ENCODE measurements at regions not wholly inside any gene's neighbourhood (a gene's known extent, or its start where the extent isn't known, plus 50 kb on each side); places are given as distances from the start of the nearest gene placed in this dataset.
"Not testable (repeated sequence)": the region's sequence is repeated elsewhere in the genome, so short reads cannot be mapped to it uniquely, and the experiment has no call there.

DNA sequence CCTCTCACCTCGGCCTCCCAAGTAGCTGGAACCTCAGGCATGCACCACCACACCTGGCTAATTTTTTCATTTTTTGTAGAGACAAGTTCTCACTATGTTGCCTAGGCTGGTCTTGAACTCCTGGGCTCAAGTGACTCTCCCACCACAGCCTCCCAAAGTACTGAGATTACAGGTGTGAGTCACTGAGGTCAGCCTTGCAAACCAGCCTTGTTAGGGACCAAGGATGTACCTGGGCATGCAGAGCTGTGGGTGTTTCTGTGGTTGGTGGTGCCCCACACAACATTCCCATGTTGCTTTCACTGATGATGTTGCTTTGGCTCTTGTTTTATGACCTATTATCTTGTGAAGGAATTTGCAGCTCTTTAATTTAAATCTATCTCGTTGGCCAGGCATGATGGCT, 54.8 kb downstream of the OTUD1 start:
- Histone ChIP-seq H3K4me1 (ENCODE audit: control insufficient read depth in 1 of 2, insufficient read depth in 2 of 2, low read length in 2 of 2) (no peaks in the 10 kb centered on the region), H3K27ac (ENCODE audit: low read depth, low read length) (no peak overlapping the region), H3K9ac (ENCODE audit: low read depth in 1 of 2, low read length in 2 of 2) (no peak overlapping the region), H3K36me3 (ENCODE audit: control insufficient read depth in 1 of 2, insufficient read depth in 2 of 2, low read length in 2 of 2) (no peaks in the 10 kb centered on the region), H3K9me3 (ENCODE audit: control insufficient read depth in 1 of 2, low read length in 2 of 2) (no peaks in the 10 kb centered on the region), H3K4me3 (ENCODE audit: low read depth in 1 of 2, low read length in 2 of 2) (no peak overlapping the region), H3K27me3 (ENCODE audit: control insufficient read depth in 1 of 2, insufficient read depth in 2 of 2, low read length in 2 of 2) (no peaks in the 10 kb centered on the region)

DNA sequence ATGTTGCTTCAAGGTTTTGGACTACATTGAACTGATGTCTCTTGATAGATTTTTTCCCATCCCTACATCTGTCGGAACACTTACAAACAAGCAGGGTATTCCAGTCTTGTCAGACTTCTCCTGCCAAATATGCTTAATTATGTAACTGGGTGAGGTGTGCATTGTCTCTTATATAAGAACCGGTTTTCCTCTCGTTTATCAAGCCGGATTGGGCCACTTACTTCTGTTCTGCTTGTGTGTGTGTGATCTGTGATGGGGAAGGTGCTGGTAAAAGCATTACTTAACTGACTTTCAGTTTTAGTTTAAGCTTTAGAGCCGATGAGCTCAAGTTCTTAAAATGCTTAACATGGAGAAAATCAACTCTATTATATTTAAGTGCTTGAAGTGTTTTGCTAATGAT, 57.9 kb downstream of the OTUD1 start:
- H3K27ac ChIP-seq (ENCODE audit: low read depth, low read length): no peak overlapping the region
- no peaks in the 10 kb centered on the region for H3K36me3 ChIP-seq (ENCODE audit: control insufficient read depth in 1 of 2, insufficient read depth in 2 of 2, low read length in 2 of 2)

GRCh38 chr10:23499372-23500132, 60.7 kb downstream of the OTUD1 start:
- H3K27ac ChIP-seq (ENCODE audit: low read depth, low read length): no peak overlapping the region
- H3K27me3 ChIP-seq (ENCODE audit: control insufficient read depth in 1 of 2, insufficient read depth in 2 of 2, low read length in 2 of 2): no peaks in the 10 kb centered on the region
- H3K9ac ChIP-seq (ENCODE audit: low read depth in 1 of 2, low read length in 2 of 2): no peak overlapping the region
- H3K9me3 ChIP-seq (ENCODE audit: control insufficient read depth in 1 of 2, low read length in 2 of 2): no peaks in the 10 kb centered on the region
- H3K4me1 ChIP-seq (ENCODE audit: control insufficient read depth in 1 of 2, insufficient read depth in 2 of 2, low read length in 2 of 2): no peaks in the 10 kb centered on the region
- no peaks in the 10 kb centered on the region for H3K36me3 ChIP-seq (ENCODE audit: control insufficient read depth in 1 of 2, insufficient read depth in 2 of 2, low read length in 2 of 2)
- no peak overlapping the region for H3K4me3 ChIP-seq (ENCODE audit: low read depth in 1 of 2, low read length in 2 of 2)

More for the DNA sequence above, 57.9 kb downstream of the OTUD1 start:
- Histone ChIP-seq H3K4me3 (ENCODE audit: low read depth in 1 of 2, low read length in 2 of 2) (no peak overlapping the region), H3K27me3 (ENCODE audit: control insufficient read depth in 1 of 2, insufficient read depth in 2 of 2, low read length in 2 of 2) (no peaks in the 10 kb centered on the region), H3K4me1 (ENCODE audit: control insufficient read depth in 1 of 2, insufficient read depth in 2 of 2, low read length in 2 of 2) (no peaks in the 10 kb centered on the region), H3K9ac (ENCODE audit: low read depth in 1 of 2, low read length in 2 of 2) (no peak overlapping the region), H3K9me3 (ENCODE audit: control insufficient read depth in 1 of 2, low read length in 2 of 2) (no peaks in the 10 kb centered on the region)

GRCh38 chr10:23505797-23506465, 67.1 kb downstream of the OTUD1 start:
- Histone ChIP-seq H3K27me3 (ENCODE audit: control insufficient read depth in 1 of 2, insufficient read depth in 2 of 2, low read length in 2 of 2) (no peaks in the 10 kb centered on the region), H3K4me1 (ENCODE audit: control insufficient read depth in 1 of 2, insufficient read depth in 2 of 2, low read length in 2 of 2) (no peaks in the 10 kb centered on the region), H3K9ac (ENCODE audit: low read depth in 1 of 2, low read length in 2 of 2) (no peak overlapping the region), H3K9me3 (ENCODE audit: control insufficient read depth in 1 of 2, low read length in 2 of 2) (no peaks in the 10 kb centered on the region), H3K4me3 (ENCODE audit: low read depth in 1 of 2, low read length in 2 of 2) (no peak overlapping the region), H3K36me3 (ENCODE audit: control insufficient read depth in 1 of 2, insufficient read depth in 2 of 2, low read length in 2 of 2) (no peaks in the 10 kb centered on the region), H3K27ac (ENCODE audit: low read depth, low read length) (no peak overlapping the region)

- Histone ChIP-seq H3K27me3 (ENCODE audit: control insufficient read depth in 1 of 2, insufficient read depth in 2 of 2, low read length in 2 of 2) (no peaks in the 10 kb centered on the region), H3K4me1 (ENCODE audit: control insufficient read depth in 1 of 2, insufficient read depth in 2 of 2, low read length in 2 of 2) (no peaks in the 10 kb centered on the region), H3K4me3 (ENCODE audit: low read depth in 1 of 2, low read length in 2 of 2) (no peak overlapping the region), H3K9me3 (ENCODE audit: control insufficient read depth in 1 of 2, low read length in 2 of 2) (no peaks in the 10 kb centered on the region), H3K27ac (ENCODE audit: low read depth, low read length) (no peak overlapping the region), H3K9ac (ENCODE audit: low read depth in 1 of 2, low read length in 2 of 2) (no peak overlapping the region), H3K36me3 (ENCODE audit: control insufficient read depth in 1 of 2, insufficient read depth in 2 of 2, low read length in 2 of 2) (no peaks in the 10 kb centered on the region)
Measured at GRCh38 chr10:23512355-23513058, 73.6 kb downstream of the OTUD1 start.

- not testable (repeated sequence) for H3K4me1 ChIP-seq (ENCODE audit: control insufficient read depth in 1 of 2, insufficient read depth in 2 of 2, low read length in 2 of 2); H3K4me3 ChIP-seq (ENCODE audit: low read depth in 1 of 2, low read length in 2 of 2)
Measured at GRCh38 chr10:23513621-23514020, 74.7 kb downstream of the OTUD1 start.

GRCh38 chr10:23514321-23514720, 75.4 kb downstream of the OTUD1 start:
- Histone ChIP-seq H3K36me3 (ENCODE audit: control insufficient read depth in 1 of 2, insufficient read depth in 2 of 2, low read length in 2 of 2) (no peaks in the 10 kb centered on the region), H3K4me3 (ENCODE audit: low read depth in 1 of 2, low read length in 2 of 2) (no peak overlapping the region), H3K9me3 (ENCODE audit: control insufficient read depth in 1 of 2, low read length in 2 of 2) (no peaks in the 10 kb centered on the region), H3K27ac (ENCODE audit: low read depth, low read length) (no peak overlapping the region), H3K9ac (ENCODE audit: low read depth in 1 of 2, low read length in 2 of 2) (no peak overlapping the region), H3K27me3 (ENCODE audit: control insufficient read depth in 1 of 2, insufficient read depth in 2 of 2, low read length in 2 of 2) (no peaks in the 10 kb centered on the region), H3K4me1 (ENCODE audit: control insufficient read depth in 1 of 2, insufficient read depth in 2 of 2, low read length in 2 of 2) (no peaks in the 10 kb centered on the region)

More at GRCh38 chr10:23513621-23514020, 74.7 kb downstream of the OTUD1 start:
- not testable (repeated sequence) for H3K9ac ChIP-seq (ENCODE audit: low read depth in 1 of 2, low read length in 2 of 2); H3K36me3 ChIP-seq (ENCODE audit: control insufficient read depth in 1 of 2, insufficient read depth in 2 of 2, low read length in 2 of 2); H3K27me3 ChIP-seq (ENCODE audit: control insufficient read depth in 1 of 2, insufficient read depth in 2 of 2, low read length in 2 of 2); H3K27ac ChIP-seq (ENCODE audit: low read depth, low read length); H3K9me3 ChIP-seq (ENCODE audit: control insufficient read depth in 1 of 2, low read length in 2 of 2)

GRCh38 chr10:23516530-23516929, 77.7 kb downstream of the OTUD1 start:
- no peaks in the 10 kb centered on the region for H3K27me3 ChIP-seq (ENCODE audit: control insufficient read depth in 1 of 2, insufficient read depth in 2 of 2, low read length in 2 of 2)
- no peaks in the 10 kb centered on the region for H3K9me3 ChIP-seq (ENCODE audit: control insufficient read depth in 1 of 2, low read length in 2 of 2)
- H3K4me1 ChIP-seq (ENCODE audit: control insufficient read depth in 1 of 2, insufficient read depth in 2 of 2, low read length in 2 of 2): no peaks in the 10 kb centered on the region
- H3K4me3 ChIP-seq (ENCODE audit: low read depth in 1 of 2, low read length in 2 of 2): no peak overlapping the region
- no peak overlapping the region for H3K27ac ChIP-seq (ENCODE audit: low read depth, low read length)
- H3K9ac ChIP-seq (ENCODE audit: low read depth in 1 of 2, low read length in 2 of 2): no peak overlapping the region
- H3K36me3 ChIP-seq (ENCODE audit: control insufficient read depth in 1 of 2, insufficient read depth in 2 of 2, low read length in 2 of 2): no peaks in the 10 kb centered on the region

- Histone ChIP-seq H3K4me1 (ENCODE audit: control insufficient read depth in 1 of 2, insufficient read depth in 2 of 2, low read length in 2 of 2) (no peaks in the 10 kb centered on the region), H3K9ac (ENCODE audit: low read depth in 1 of 2, low read length in 2 of 2) (no peak overlapping the region), H3K36me3 (ENCODE audit: control insufficient read depth in 1 of 2, insufficient read depth in 2 of 2, low read length in 2 of 2) (no peaks in the 10 kb centered on the region), H3K27me3 (ENCODE audit: control insufficient read depth in 1 of 2, insufficient read depth in 2 of 2, low read length in 2 of 2) (no peaks in the 10 kb centered on the region), H3K4me3 (ENCODE audit: low read depth in 1 of 2, low read length in 2 of 2) (no peak overlapping the region), H3K9me3 (ENCODE audit: control insufficient read depth in 1 of 2, low read length in 2 of 2) (no peaks in the 10 kb centered on the region), H3K27ac (ENCODE audit: low read depth, low read length) (no peak overlapping the region)
Measured at GRCh38 chr10:23517155-23517554, 78.3 kb downstream of the OTUD1 start.

DNA sequence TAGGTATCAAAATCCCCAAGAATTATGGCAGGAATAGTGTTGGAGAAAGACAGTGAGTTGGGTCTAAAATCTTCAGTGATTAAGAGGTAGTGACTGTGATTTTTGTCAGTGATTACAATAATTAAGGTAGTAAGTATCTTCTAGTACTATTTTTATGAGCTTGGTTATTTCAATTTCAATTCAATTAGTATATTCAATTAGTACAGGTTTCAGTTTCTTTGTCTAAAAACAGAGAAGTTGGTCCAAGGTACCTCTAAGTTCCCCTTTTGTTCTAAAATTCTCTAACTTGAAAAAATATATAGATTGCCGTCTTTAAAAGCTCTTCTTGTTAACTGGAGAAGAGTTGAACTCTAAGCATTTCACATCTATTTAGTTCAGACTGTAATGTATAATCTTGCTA, 82.9 kb downstream of the OTUD1 start:
- Histone ChIP-seq H3K9ac (ENCODE audit: low read depth in 1 of 2, low read length in 2 of 2) (no peak overlapping the region), H3K27ac (ENCODE audit: low read depth, low read length) (no peak overlapping the region)

More for the DNA sequence above, 82.9 kb downstream of the OTUD1 start:
- H3K27me3 ChIP-seq (ENCODE audit: control insufficient read depth in 1 of 2, insufficient read depth in 2 of 2, low read length in 2 of 2): no peaks in the 10 kb centered on the region
- no peaks in the 10 kb centered on the region for H3K9me3 ChIP-seq (ENCODE audit: control insufficient read depth in 1 of 2, low read length in 2 of 2)
- no peaks in the 10 kb centered on the region for H3K4me1 ChIP-seq (ENCODE audit: control insufficient read depth in 1 of 2, insufficient read depth in 2 of 2, low read length in 2 of 2)
- no peaks in the 10 kb centered on the region for H3K36me3 ChIP-seq (ENCODE audit: control insufficient read depth in 1 of 2, insufficient read depth in 2 of 2, low read length in 2 of 2)
- H3K4me3 ChIP-seq (ENCODE audit: low read depth in 1 of 2, low read length in 2 of 2): no peak overlapping the region

All from duodenal mucosa (tissue), 2 donors.